Panc1 (cell line): ENCODE measurements at regions not wholly inside any gene's neighbourhood (a gene's known extent, or its start where the extent isn't known, plus 50 kb on each side); places are given as distances from the start of the nearest gene placed in this dataset.

ENCODE experiments used
- SIN3A ChIP-seq: IDR thresholded peaks from 2 replicates; pipeline ENCODE4 v1.6.1; 2012; ENCODE audit warnings: low read depth, mild to moderate bottlenecking, low read length, moderate library complexity, borderline replicate concordance; ENCODE audit not compliant: insufficient read depth
- TCF7L2 ChIP-seq: IDR thresholded peaks from 2 replicates; pipeline ENCODE4 v1.6.1; 2011; ENCODE audit warnings: mild to moderate bottlenecking, low read depth, low read length, inconsistent platforms
- TF ChIP-seq, protein P1 (sequence below): fragments of 450-650 bp; IDR thresholded peaks from 2 replicates; pipeline ENCODE4 v1.5.1; 2017; ENCODE audit warnings: mild to moderate bottlenecking
- TF ChIP-seq, protein P2 (sequence below), 2 experiments: IDR thresholded peaks; 2 replicates each; pipeline ENCODE4 v1.6.1; 2011 to 2012; ENCODE audit warnings: low read depth in 2 of 2, control low read depth in 1 of 2, low read length in 1 of 2, mild to moderate bottlenecking in 1 of 2, moderate library complexity in 1 of 2; ENCODE audit not compliant: insufficient read depth in 1 of 2

DNA sequence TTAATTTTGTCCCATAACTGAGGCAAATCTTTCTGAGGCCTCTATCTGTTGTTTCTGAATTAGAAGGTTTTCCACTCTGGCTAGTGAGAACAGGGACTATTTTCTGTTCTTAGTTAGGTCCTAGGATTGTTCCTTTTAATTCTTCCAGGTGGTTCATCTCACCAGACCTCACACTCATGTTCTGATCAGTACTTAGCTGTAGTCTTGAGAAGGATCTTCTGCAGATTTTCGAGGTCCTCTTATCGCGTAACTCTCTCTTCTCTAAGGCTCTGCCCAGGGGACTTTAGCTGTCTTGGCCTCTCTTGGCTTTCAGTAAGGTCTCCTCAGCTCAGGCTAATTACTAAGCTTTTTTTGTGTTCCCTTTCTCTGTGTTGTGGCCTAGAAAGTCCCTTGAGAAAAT lies 201.1 kb downstream of the ETNK1 start:
- TF ChIP-seq, protein P1, sequence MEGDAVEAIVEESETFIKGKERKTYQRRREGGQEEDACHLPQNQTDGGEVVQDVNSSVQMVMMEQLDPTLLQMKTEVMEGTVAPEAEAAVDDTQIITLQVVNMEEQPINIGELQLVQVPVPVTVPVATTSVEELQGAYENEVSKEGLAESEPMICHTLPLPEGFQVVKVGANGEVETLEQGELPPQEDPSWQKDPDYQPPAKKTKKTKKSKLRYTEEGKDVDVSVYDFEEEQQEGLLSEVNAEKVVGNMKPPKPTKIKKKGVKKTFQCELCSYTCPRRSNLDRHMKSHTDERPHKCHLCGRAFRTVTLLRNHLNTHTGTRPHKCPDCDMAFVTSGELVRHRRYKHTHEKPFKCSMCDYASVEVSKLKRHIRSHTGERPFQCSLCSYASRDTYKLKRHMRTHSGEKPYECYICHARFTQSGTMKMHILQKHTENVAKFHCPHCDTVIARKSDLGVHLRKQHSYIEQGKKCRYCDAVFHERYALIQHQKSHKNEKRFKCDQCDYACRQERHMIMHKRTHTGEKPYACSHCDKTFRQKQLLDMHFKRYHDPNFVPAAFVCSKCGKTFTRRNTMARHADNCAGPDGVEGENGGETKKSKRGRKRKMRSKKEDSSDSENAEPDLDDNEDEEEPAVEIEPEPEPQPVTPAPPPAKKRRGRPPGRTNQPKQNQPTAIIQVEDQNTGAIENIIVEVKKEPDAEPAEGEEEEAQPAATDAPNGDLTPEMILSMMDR = no peak
- TF ChIP-seq, protein P2, sequence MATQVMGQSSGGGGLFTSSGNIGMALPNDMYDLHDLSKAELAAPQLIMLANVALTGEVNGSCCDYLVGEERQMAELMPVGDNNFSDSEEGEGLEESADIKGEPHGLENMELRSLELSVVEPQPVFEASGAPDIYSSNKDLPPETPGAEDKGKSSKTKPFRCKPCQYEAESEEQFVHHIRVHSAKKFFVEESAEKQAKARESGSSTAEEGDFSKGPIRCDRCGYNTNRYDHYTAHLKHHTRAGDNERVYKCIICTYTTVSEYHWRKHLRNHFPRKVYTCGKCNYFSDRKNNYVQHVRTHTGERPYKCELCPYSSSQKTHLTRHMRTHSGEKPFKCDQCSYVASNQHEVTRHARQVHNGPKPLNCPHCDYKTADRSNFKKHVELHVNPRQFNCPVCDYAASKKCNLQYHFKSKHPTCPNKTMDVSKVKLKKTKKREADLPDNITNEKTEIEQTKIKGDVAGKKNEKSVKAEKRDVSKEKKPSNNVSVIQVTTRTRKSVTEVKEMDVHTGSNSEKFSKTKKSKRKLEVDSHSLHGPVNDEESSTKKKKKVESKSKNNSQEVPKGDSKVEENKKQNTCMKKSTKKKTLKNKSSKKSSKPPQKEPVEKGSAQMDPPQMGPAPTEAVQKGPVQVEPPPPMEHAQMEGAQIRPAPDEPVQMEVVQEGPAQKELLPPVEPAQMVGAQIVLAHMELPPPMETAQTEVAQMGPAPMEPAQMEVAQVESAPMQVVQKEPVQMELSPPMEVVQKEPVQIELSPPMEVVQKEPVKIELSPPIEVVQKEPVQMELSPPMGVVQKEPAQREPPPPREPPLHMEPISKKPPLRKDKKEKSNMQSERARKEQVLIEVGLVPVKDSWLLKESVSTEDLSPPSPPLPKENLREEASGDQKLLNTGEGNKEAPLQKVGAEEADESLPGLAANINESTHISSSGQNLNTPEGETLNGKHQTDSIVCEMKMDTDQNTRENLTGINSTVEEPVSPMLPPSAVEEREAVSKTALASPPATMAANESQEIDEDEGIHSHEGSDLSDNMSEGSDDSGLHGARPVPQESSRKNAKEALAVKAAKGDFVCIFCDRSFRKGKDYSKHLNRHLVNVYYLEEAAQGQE (IDR thresholded peaks at IDR 0.05; ENCODE audit: insufficient read depth in 1 of 2, low read depth in 2 of 2, low read length in 1 of 2) = no peak
- no peak for TF ChIP-seq SIN3A
- TF ChIP-seq TCF7L2 = no peak
